GM10248 (cell line): ENCODE measurements at regions not wholly inside any gene's neighbourhood (a gene's known extent, or its start where the extent isn't known, plus 50 kb on each side); places are given as distances from the start of the nearest gene placed in this dataset.

Source experiments
- CTCF ChIA-PET: fragments of 300-600 bp; sonication (Branson Sonifier 250); formaldehyde crosslinking; extraction: SDS; loops from one replicate; lab custom pipeline; 2021; ENCODE audit warnings: antibody characterized with exemption; lab: Yijun Ruan, JAX
- POLR2A ChIA-PET: fragments of 350-650 bp; sonication (Branson Sonifier 250); formaldehyde crosslinking; extraction: SDS; loops from one replicate; lab custom pipeline; 2020; ENCODE audit warnings: antibody characterized with exemption; lab: Yijun Ruan, JAX
- DNase-seq: peaks from one replicate; pipeline ENCODE4 v3.0.0; 2012; ENCODE audit errors: extremely low spot score
- CTCF ChIP-seq: IDR thresholded peaks from 2 replicates; pipeline ENCODE4 v1.5.1; 2012; ENCODE audit warnings: mild to moderate bottlenecking, low read depth; ENCODE audit errors: extremely low read depth, missing control alignments, control extremely low read depth

DNA sequence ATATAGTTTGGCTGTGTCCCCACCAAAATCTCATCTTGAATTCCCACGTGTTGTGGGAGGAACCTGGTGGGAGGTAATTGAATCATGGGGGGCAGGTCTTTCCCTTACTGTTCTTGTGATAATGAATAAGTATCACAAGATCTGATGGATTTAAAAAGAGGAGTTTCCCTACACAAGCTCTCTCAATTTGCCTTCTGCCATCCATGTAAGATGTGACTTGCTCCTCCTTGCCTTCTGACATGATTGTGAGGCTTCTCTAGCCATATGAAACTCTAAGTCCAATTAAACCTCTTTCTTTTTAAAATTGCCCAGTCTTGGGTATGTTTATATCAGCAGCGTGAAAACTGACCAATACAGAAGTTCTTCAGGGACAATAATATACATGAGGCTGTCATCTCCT is 425.1 kb downstream of the PABPC4L start:
- no peak for TF ChIP-seq CTCF
- CTCF ChIA-PET = interaction anchor here (1.3 to 1.4 kb wide), 2 partner anchors 15 to 16 kb away, joined by 3 read pairs; no protein-coding TSS in a partner anchor

DNA sequence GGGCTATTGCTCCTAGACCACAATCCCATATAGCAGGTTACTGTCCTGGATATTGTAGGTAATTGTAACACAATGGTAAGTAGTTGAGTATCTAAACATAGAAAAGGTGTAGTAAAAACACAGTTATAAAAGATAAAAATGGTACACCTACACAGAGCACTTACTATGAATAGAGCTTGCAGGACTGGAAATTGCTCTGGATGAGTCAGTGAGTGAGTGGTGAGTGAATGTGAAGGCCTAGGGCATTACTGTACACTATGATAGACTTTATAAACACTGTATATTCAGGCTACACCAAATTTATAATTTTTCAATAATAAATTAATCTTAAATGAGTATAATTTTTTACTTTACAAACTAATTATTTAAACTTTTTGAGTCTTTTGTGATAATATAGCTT is 425.7 kb downstream of the PABPC4L start:
- TF ChIP-seq CTCF = no peak
- no peak for DNase-seq
- ChIA-PET POLR2A (no interaction called here), CTCF (no interaction called here)

More for the DNA sequence above, 425.1 kb downstream of the PABPC4L start:
- no peak for DNase-seq
- POLR2A ChIA-PET = no interaction called here

DNA sequence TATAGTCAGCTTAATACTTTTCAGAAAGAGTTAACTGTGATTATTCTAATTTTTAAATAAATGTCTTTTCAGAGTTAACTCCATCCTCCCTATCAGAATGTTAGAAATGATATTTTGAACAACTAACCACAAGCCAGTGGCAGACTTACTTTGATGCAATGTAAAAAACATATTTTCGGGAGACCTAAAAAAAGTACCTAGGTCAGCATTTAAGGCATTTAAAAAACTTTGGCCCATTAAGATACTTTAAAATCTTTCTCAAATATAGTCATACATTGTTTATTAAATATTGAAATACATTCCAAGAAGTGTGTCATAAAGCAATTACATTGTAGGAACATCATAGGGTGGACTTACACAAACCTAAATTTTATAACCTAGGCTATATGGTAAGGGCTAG is 426.1 kb downstream of the PABPC4L start:
- TF ChIP-seq CTCF = no peak
- ChIA-PET POLR2A (no interaction called here), CTCF (no interaction called here)
- DNase-seq = no peak

GRCh38 chr4:133759428-133759827 is 442.2 kb downstream of the PABPC4L start:
- CTCF ChIA-PET = interaction anchor here (0.9 to 1.1 kb wide), 2 partner anchors 9 to 19 kb away, joined by 3 read pairs; no protein-coding TSS in a partner anchor
- POLR2A ChIA-PET = no interaction called here
- DNase-seq = no peak
- TF ChIP-seq CTCF = no peak

DNA sequence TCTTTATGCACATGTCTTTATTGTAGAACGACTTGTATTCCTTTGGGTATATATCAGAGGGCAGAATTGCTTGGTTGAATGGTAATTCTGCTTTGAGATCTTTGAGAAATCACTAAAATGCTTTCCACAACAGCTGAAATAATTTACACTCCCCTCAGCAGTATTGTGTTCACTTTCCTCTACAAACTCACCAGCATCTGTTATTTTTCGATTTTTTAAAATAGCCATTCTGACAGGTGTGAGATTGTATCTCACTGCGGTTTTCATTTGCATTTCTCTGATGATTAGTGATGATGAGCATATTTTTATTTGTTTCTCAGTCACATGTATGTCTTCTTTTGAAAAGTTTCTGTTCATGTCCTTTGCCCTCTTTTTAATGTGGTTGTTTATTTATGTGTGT is 459.8 kb downstream of the PABPC4L start:
- TF ChIP-seq CTCF = no peak
- ChIA-PET CTCF (no interaction called here), POLR2A (no interaction called here)
- DNase-seq = no peak

DNA sequence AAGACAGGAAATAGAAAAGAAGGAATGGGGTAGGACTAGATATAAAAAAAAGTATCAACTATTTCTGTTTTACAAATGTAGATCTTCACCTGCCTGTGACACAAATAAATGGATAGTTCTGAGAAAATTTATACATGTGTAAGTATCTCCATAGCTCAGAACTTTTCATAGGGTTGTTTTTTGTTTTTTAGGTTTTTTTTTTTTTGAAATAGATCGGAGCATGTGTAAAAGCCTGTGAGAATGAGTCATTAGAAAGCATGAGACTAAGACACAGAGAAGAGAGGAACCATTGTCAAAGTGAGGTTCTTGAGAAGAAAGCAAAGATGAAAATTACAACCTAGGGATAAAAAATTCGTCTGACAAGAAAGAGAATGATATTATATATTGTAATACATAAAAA is 481.6 kb downstream of the PABPC4L start:
- CTCF ChIA-PET = no interaction called here
- DNase-seq = no peak
- TF ChIP-seq CTCF = no peak
- POLR2A ChIA-PET = no interaction called here

DNA sequence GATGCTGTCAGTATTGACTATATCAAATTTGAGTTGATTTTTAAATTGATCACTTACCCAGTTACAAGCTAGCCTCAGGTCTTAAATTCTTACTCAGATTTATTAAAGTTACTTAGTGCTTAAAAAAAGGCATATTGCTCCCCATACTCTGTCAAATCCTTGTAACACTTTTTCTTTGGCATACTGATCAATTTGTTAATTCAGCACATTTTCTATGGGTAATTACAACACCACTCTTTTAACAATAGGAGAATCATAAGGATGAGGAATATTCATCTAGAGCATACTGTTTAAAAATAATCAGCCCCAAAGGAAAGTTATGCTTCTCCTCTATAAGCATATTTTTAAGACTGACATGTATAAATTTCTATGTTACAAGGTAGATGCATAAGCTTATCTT is 482.5 kb downstream of the PABPC4L start:
- no peak for TF ChIP-seq CTCF
- ChIA-PET CTCF (no interaction called here), POLR2A (no interaction called here)
- no peak for DNase-seq
